Fibroblast of the aortic adventitia (primary cell): ENCODE measurements at regions not wholly inside any gene's neighbourhood (a gene's known extent, or its start where the extent isn't known, plus 50 kb on each side); places are given as distances from the start of the nearest gene placed in this dataset.
"Not testable (repeated sequence)": the region's sequence is repeated elsewhere in the genome, so short reads cannot be mapped to it uniquely, and the experiment has no call there.

Source experiments
- DNase-seq: peaks from one replicate; pipeline ENCODE4 v3.0.0-alpha.2; 2010; ENCODE audit warnings: low read depth
- H3K4me3 ChIP-seq: 2 replicates; pipeline ENCODE4 v1.5.1; 2011; ENCODE audit warnings: low read depth, mild to moderate bottlenecking, control low read depth, low read length, moderate library complexity
- CTCF ChIP-seq: IDR thresholded peaks from 2 replicates; pipeline ENCODE4 v1.5.1; 2011; ENCODE audit warnings: mild to moderate bottlenecking, low read length, control low read depth, inconsistent platforms; ENCODE audit not compliant: insufficient read depth

- H3K4me3 ChIP-seq, result no peak overlapping the region
- TF ChIP-seq CTCF, result no peak
- DNase-seq, result no peak
Observed at GRCh38 chr13:65330691-65331090, 1899.4 kb downstream of the PCDH9 start.

GRCh38 chr13:65330287-65330686, 1899.8 kb downstream of the PCDH9 start:
- DNase-seq, result no peak
- no peak for TF ChIP-seq CTCF
- no peak overlapping the region for H3K4me3 ChIP-seq

GRCh38 chr13:65323192-65323591, 1906.9 kb downstream of the PCDH9 start:
- DNase-seq, H3K4me3 ChIP-seq: not testable (repeated sequence)

- DNase-seq, result not testable (repeated sequence)
Observed at GRCh38 chr13:65321423-65321822, 1908.7 kb downstream of the PCDH9 start.

GRCh38 chr13:65314008-65314407, 1916.1 kb downstream of the PCDH9 start:
- no peak overlapping the region for H3K4me3 ChIP-seq
- TF ChIP-seq CTCF, result no peak
- no peak for DNase-seq

More at GRCh38 chr13:65321423-65321822, 1908.7 kb downstream of the PCDH9 start:
- H3K4me3 ChIP-seq, result not testable (repeated sequence)

GRCh38 chr13:65310663-65311328, 1919.3 kb downstream of the PCDH9 start:
- no peak for DNase-seq
- TF ChIP-seq CTCF, result no peak
- H3K4me3 ChIP-seq, result no peak overlapping the region

- DNase-seq, result no peak
- H3K4me3 ChIP-seq, result no peak overlapping the region
- no peak for TF ChIP-seq CTCF
Observed at GRCh38 chr13:65309906-65310305, 1920.2 kb downstream of the PCDH9 start.

GRCh38 chr13:65308729-65309128, 1921.4 kb downstream of the PCDH9 start:
- DNase-seq, H3K4me3 ChIP-seq: not testable (repeated sequence)
